Thymus (tissue), 11 donors: ENCODE measurements at regions not wholly inside any gene's neighbourhood (a gene's known extent, or its start where the extent isn't known, plus 50 kb on each side); places are given as distances from the start of the nearest gene placed in this dataset.

ENCODE experiments used
- DNase-seq, 9 donors: peaks; one replicate each; pipeline ENCODE4 v3.0.0-alpha.2; 2013; ENCODE audit warnings: low spot score in 9 of 9, low read depth in 6 of 9, missing footprints in 1 of 9
- H3K27ac ChIP-seq, 2 donors: one replicate each; pipeline ENCODE4 v1.5.1; 2013; ENCODE audit warnings: control low read depth in 1 of 2, low read depth in 1 of 2, low read length in 1 of 2, mild to moderate bottlenecking in 1 of 2, moderate library complexity in 1 of 2
- H3K27me3 ChIP-seq, 2 donors: one replicate each; pipeline ENCODE4 v1.5.1; 2013; ENCODE audit warnings: low read length in 1 of 2; ENCODE audit not compliant: control insufficient read depth in 2 of 2, insufficient read depth in 1 of 2
- H3K36me3 ChIP-seq, 2 donors: one replicate each; pipeline ENCODE4 v1.5.1; 2013; ENCODE audit warnings: low read length in 1 of 2, mild to moderate bottlenecking in 1 of 2, moderate library complexity in 1 of 2; ENCODE audit not compliant: control insufficient read depth in 2 of 2, insufficient read depth in 2 of 2
- H3K4me1 ChIP-seq, 2 donors: one replicate each; pipeline ENCODE4 v1.5.1; 2013; ENCODE audit warnings: low read length in 2 of 2; ENCODE audit not compliant: control insufficient read depth in 2 of 2, insufficient read depth in 2 of 2
- H3K4me3 ChIP-seq, 2 donors: one replicate each; pipeline ENCODE4 v1.5.1; 2013; ENCODE audit warnings: low read length in 2 of 2, control low read depth in 1 of 2, mild to moderate bottlenecking in 1 of 2
- H3K9me3 ChIP-seq, 2 donors: one replicate each; pipeline ENCODE4 v1.5.1; 2013; ENCODE audit warnings: low read length in 1 of 2, mild to moderate bottlenecking in 1 of 2; ENCODE audit not compliant: control insufficient read depth in 2 of 2, insufficient read depth in 1 of 2
- WGBS: extraction: QIAGEN DNeasy Blood & Tissue Kit; methylation state at CpG from one replicate; pipeline ENCODE4 v1.1.7; 2013; 5-methylcytosine and 5-hydroxymethylcytosine counted together
- donor health status: healthy.

- no peak overlapping the region for H3K27ac ChIP-seq
- no peaks in the 10 kb centered on the region for H3K36me3 ChIP-seq
- H3K4me3 ChIP-seq: no peak overlapping the region
- WGBS: 88% methylated on average over 11 of the region's 11 CpGs
- no peaks in the 10 kb centered on the region for H3K4me1 ChIP-seq
- H3K27me3 ChIP-seq: no peaks in the 10 kb centered on the region
- H3K9me3 ChIP-seq: peaks cover 4 to 24% of the 10 kb centered on the region in 2 donors
- no peak for DNase-seq
Measured at GRCh38 chr19:27773318-27774094, 1439.4 kb downstream of the UQCRFS1 start.

GRCh38 chr19:27772059-27772458 lies 1440.9 kb downstream of the UQCRFS1 start:
- Histone ChIP-seq H3K9me3 (peaks cover 2 to 24% of the 10 kb centered on the region in 2 donors), H3K27ac (no peak overlapping the region), H3K4me1 (no peaks in the 10 kb centered on the region), H3K27me3 (no peaks in the 10 kb centered on the region), H3K36me3 (no peaks in the 10 kb centered on the region), H3K4me3 (no peak overlapping the region)
- DNase-seq: no peak
- WGBS: 98% methylated on average over 6 of the region's 6 CpGs

- 97% methylated on average over 5 of the region's 5 CpGs for WGBS
- H3K9me3 ChIP-seq: peaks cover 1 to 24% of the 10 kb centered on the region in 2 donors
Measured at GRCh38 chr19:27770095-27770494, 1442.9 kb downstream of the UQCRFS1 start.

GRCh38 chr19:27767234-27767633 lies 1445.7 kb downstream of the UQCRFS1 start:
- Histone ChIP-seq H3K36me3 (no peaks in the 10 kb centered on the region), H3K27ac (no peak overlapping the region), H3K9me3 (peaks cover 2 to 12% of the 10 kb centered on the region in 2 donors), H3K4me3 (no peak overlapping the region), H3K4me1 (no peaks in the 10 kb centered on the region), H3K27me3 (no peaks in the 10 kb centered on the region)
- no peak for DNase-seq
- WGBS: 96% methylated on average over 8 of the region's 8 CpGs

More at GRCh38 chr19:27770095-27770494, 1442.9 kb downstream of the UQCRFS1 start:
- DNase-seq: no peak
- H3K4me1 ChIP-seq: no peaks in the 10 kb centered on the region
- no peaks in the 10 kb centered on the region for H3K36me3 ChIP-seq
- H3K27ac ChIP-seq: no peak overlapping the region
- no peaks in the 10 kb centered on the region for H3K27me3 ChIP-seq
- no peak overlapping the region for H3K4me3 ChIP-seq

- no peak for DNase-seq
- WGBS: 92% methylated on average over 12 of the region's 12 CpGs
Measured at GRCh38 chr19:27765912-27766725, 1446.8 kb downstream of the UQCRFS1 start.

GRCh38 chr19:27765397-27765796 lies 1447.6 kb downstream of the UQCRFS1 start:
- no peak overlapping the region for H3K4me3 ChIP-seq
- H3K27ac ChIP-seq: no peak overlapping the region
- WGBS: 94% methylated on average over 7 of the region's 7 CpGs
- H3K4me1 ChIP-seq: no peaks in the 10 kb centered on the region
- no peaks in the 10 kb centered on the region for H3K27me3 ChIP-seq
- no peaks in the 10 kb centered on the region for H3K36me3 ChIP-seq
- peaks cover under 1 to 5% of the 10 kb centered on the region in 2 donors for H3K9me3 ChIP-seq
- DNase-seq: no peak

More at GRCh38 chr19:27765912-27766725, 1446.8 kb downstream of the UQCRFS1 start:
- Histone ChIP-seq H3K4me1 (no peaks in the 10 kb centered on the region), H3K36me3 (no peaks in the 10 kb centered on the region), H3K27me3 (no peaks in the 10 kb centered on the region), H3K9me3 (peaks cover 5 to 8% of the 10 kb centered on the region in 2 donors), H3K4me3 (no peak overlapping the region), H3K27ac (no peak overlapping the region)

GRCh38 chr19:27764186-27764804 lies 1448.7 kb downstream of the UQCRFS1 start:
- no peak for DNase-seq
- no peaks in the 10 kb centered on the region for H3K27me3 ChIP-seq
- H3K9me3 ChIP-seq: peaks cover 0 to 5% of the 10 kb centered on the region in 2 donors
- H3K4me3 ChIP-seq: no peak overlapping the region
- H3K36me3 ChIP-seq: no peaks in the 10 kb centered on the region
- WGBS: 92% methylated on average over 5 of the region's 5 CpGs
- H3K27ac ChIP-seq: no peak overlapping the region
- H3K4me1 ChIP-seq: no peaks in the 10 kb centered on the region

GRCh38 chr19:27762933-27763332 lies 1450.0 kb downstream of the UQCRFS1 start:
- no peak overlapping the region for H3K4me3 ChIP-seq
- no peaks in the 10 kb centered on the region for H3K27me3 ChIP-seq
- H3K27ac ChIP-seq: no peak overlapping the region
- H3K4me1 ChIP-seq: no peaks in the 10 kb centered on the region
- DNase-seq: no peak
- peaks cover 0 to 3% of the 10 kb centered on the region in 2 donors for H3K9me3 ChIP-seq
- WGBS: 79% methylated on average over 4 of the region's 4 CpGs
- H3K36me3 ChIP-seq: no peaks in the 10 kb centered on the region

GRCh38 chr19:27759896-27760295 lies 1453.1 kb downstream of the UQCRFS1 start:
- H3K9me3 ChIP-seq: peaks cover 0 to 4% of the 10 kb centered on the region in 2 donors
- H3K4me1 ChIP-seq: no peaks in the 10 kb centered on the region
- no peak for DNase-seq
- no peaks in the 10 kb centered on the region for H3K27me3 ChIP-seq
- H3K36me3 ChIP-seq: no peaks in the 10 kb centered on the region
- H3K4me3 ChIP-seq: no peak overlapping the region
- no peak overlapping the region for H3K27ac ChIP-seq
- WGBS: 88% methylated on average over 6 of the region's 6 CpGs
